Activated CD4-positive, alpha-beta T cell treated with anti-CD3 and anti-CD28 coated beads, Interleukin-2, amount 10 ng/mL, durations not matched to agents 24 days and 14 days (primary cell): ENCODE measurements at regions not wholly inside any gene's neighbourhood (a gene's known extent, or its start where the extent isn't known, plus 50 kb on each side); places are given as distances from the start of the nearest gene placed in this dataset.

Source experiments
- DNase-seq: peaks from one replicate; pipeline ENCODE4 v3.0.0; 2022
- H3K27ac Mint-ChIP-seq: one replicate; pipeline ENCODE4 v1.8.0; 2022; ENCODE audit warnings: mild to moderate bottlenecking, mixed read lengths
- H3K27me3 Mint-ChIP-seq: one replicate; pipeline ENCODE4 v1.8.0; 2022; ENCODE audit warnings: mixed read lengths
- H3K36me3 Mint-ChIP-seq: one replicate; pipeline ENCODE4 v1.8.0; 2022; ENCODE audit warnings: low read depth, mild to moderate bottlenecking, mixed read lengths
- H3K4me1 Mint-ChIP-seq: one replicate; pipeline ENCODE4 v1.8.0; 2021; ENCODE audit warnings: mixed read lengths
- H3K4me3 Mint-ChIP-seq: one replicate; pipeline ENCODE4 v1.8.0; 2022; ENCODE audit warnings: mild to moderate bottlenecking, moderate library complexity, mixed read lengths
- H3K9me3 Mint-ChIP-seq: one replicate; pipeline ENCODE4 v1.8.0; 2021; ENCODE audit warnings: mixed read lengths
- intact Hi-C: fragments of 100-400 bp; cut with micrococcal nuclease; formaldehyde crosslinking; loops from one replicate; pipeline ENCODE4 v1.15.1; 2023

GRCh38 chr18:32846896-32847295, 74.1 kb upstream of the KLHL14 start:
- Mint-ChIP-seq H3K27me3 (no peaks in the 10 kb centered on the region), H3K4me3 (no peak overlapping the region), H3K27ac (no peak overlapping the region), H3K4me1 (no peaks in the 10 kb centered on the region), H3K9me3 (no peaks in the 10 kb centered on the region), H3K36me3 (no peaks in the 10 kb centered on the region)
- DNase-seq, result no peak
- intact Hi-C loops, result no loop called here

GRCh38 chr18:32840962-32841361, 68.1 kb upstream of the KLHL14 start:
- intact Hi-C loops, result no loop called here
- H3K36me3 Mint-ChIP-seq, result no peaks in the 10 kb centered on the region
- H3K4me1 Mint-ChIP-seq, result no peaks in the 10 kb centered on the region
- no peaks in the 10 kb centered on the region for H3K27me3 Mint-ChIP-seq
- H3K4me3 Mint-ChIP-seq, result no peak overlapping the region
- no peak overlapping the region for H3K27ac Mint-ChIP-seq
- no peaks in the 10 kb centered on the region for H3K9me3 Mint-ChIP-seq
- no peak for DNase-seq

- intact Hi-C loops, result no loop called here
- no peak for DNase-seq
- Mint-ChIP-seq H3K4me3 (no peak overlapping the region), H3K36me3 (no peaks in the 10 kb centered on the region), H3K9me3 (no peaks in the 10 kb centered on the region), H3K4me1 (no peaks in the 10 kb centered on the region), H3K27me3 (no peaks in the 10 kb centered on the region), H3K27ac (no peak overlapping the region)
Measured at GRCh38 chr18:32835951-32836350, 63.1 kb upstream of the KLHL14 start.

GRCh38 chr18:32831781-32832180, 59.0 kb upstream of the KLHL14 start:
- H3K4me1 Mint-ChIP-seq, result no peaks in the 10 kb centered on the region
- no peak overlapping the region for H3K27ac Mint-ChIP-seq
- intact Hi-C loops, result no loop called here
- no peaks in the 10 kb centered on the region for H3K27me3 Mint-ChIP-seq
- no peak for DNase-seq
- no peaks in the 10 kb centered on the region for H3K9me3 Mint-ChIP-seq
- H3K36me3 Mint-ChIP-seq, result no peaks in the 10 kb centered on the region
- H3K4me3 Mint-ChIP-seq, result no peak overlapping the region

GRCh38 chr18:32823226-32823625, 50.4 kb upstream of the KLHL14 start:
- H3K4me3 Mint-ChIP-seq, result no peak overlapping the region

More at GRCh38 chr18:32823226-32823625, 50.4 kb upstream of the KLHL14 start:
- Mint-ChIP-seq H3K27me3 (no peaks in the 10 kb centered on the region), H3K36me3 (no peaks in the 10 kb centered on the region), H3K27ac (no peak overlapping the region), H3K4me1 (no peaks in the 10 kb centered on the region), H3K9me3 (no peaks in the 10 kb centered on the region)
- DNase-seq, result no peak
- intact Hi-C loops, result no loop called here
